OCI-LY7 (cell line): ENCODE measurements at regions not wholly inside any gene's neighbourhood (a gene's known extent, or its start where the extent isn't known, plus 50 kb on each side); places are given as distances from the start of the nearest gene placed in this dataset.
A peak's percentile ranks its signal among the peaks of the same experiment; 100 is the strongest.

Experiments used
- BruUV-seq: library from RNA; stranded (reverse); fragments of 400-500 nt; replicated peaks from 2 replicates; lab custom pipeline; 2021; lab: Mats Ljungman, UMichigan
- CTCF ChIA-PET: fragments of 300-600 bp; sonication (Branson Sonifier 250); formaldehyde crosslinking; loops from one replicate; lab custom pipeline; 2022; ENCODE audit warnings: antibody characterized with exemption; ENCODE audit not compliant: unreplicated experiment; lab: Charles Lee
- POLR2A ChIA-PET: fragments of 300-600 bp; sonication (Branson Sonifier 250); formaldehyde crosslinking; loops from one replicate; lab custom pipeline; 2022; ENCODE audit warnings: antibody characterized with exemption; lab: Charles Lee
- DNase-seq: peaks from one replicate; pipeline ENCODE4 v3.0.0-alpha.2; 2015; ENCODE audit warnings: low spot score
- H2AFZ ChIP-seq: fragments of 200-600 bp; sonication (generic), shearing (Covaris generic); 2 replicates; pipeline ENCODE4 v1.6.1; 2014; ENCODE audit warnings: mild to moderate bottlenecking, antibody characterized with exemption, low read length, moderate library complexity
- H3K27ac ChIP-seq: fragments of 200-600 bp; sonication (generic); 2 replicates; pipeline ENCODE4 v1.5.1; 2014; ENCODE audit warnings: mixed run types, low read depth, mild to moderate bottlenecking, moderate library complexity, low read length, inconsistent platforms; ENCODE audit not compliant: poor library complexity, severe bottlenecking
- H3K36me3 ChIP-seq: fragments of 200-600 bp; sonication (generic); 2 replicates; pipeline ENCODE4 v1.6.1; 2014; ENCODE audit warnings: mild to moderate bottlenecking, antibody characterized with exemption, low read length, moderate library complexity, mixed read lengths; ENCODE audit not compliant: insufficient read depth
- H3K4me1 ChIP-seq: fragments of 200-600 bp; sonication (generic); 2 replicates; pipeline ENCODE4 v1.5.1; 2014; ENCODE audit warnings: mild to moderate bottlenecking, low read length; ENCODE audit not compliant: insufficient read depth, poor library complexity, severe bottlenecking
- H3K4me2 ChIP-seq: fragments of 200-600 bp; sonication (generic); 2 replicates; pipeline ENCODE4 v1.6.1; 2014; ENCODE audit warnings: mild to moderate bottlenecking, low read length
- H3K4me3 ChIP-seq: fragments of 200-600 bp; sonication (generic); 2 replicates; pipeline ENCODE4 v1.5.1; 2014; ENCODE audit warnings: mild to moderate bottlenecking, low read depth, low read length; ENCODE audit not compliant: poor library complexity, severe bottlenecking
- H3K79me2 ChIP-seq: fragments of 200-600 bp; sonication (generic); 2 replicates; pipeline ENCODE4 v1.6.1; 2016; ENCODE audit warnings: low read depth, mild to moderate bottlenecking, low read length, moderate library complexity, mixed read lengths; ENCODE audit not compliant: insufficient read depth
- H3K9me2 ChIP-seq: fragments of 200-600 bp; sonication (generic); 2 replicates; pipeline ENCODE4 v1.6.1; 2016; ENCODE audit warnings: mild to moderate bottlenecking, low read length, mixed read lengths; ENCODE audit not compliant: insufficient read depth
- H3K9me3 ChIP-seq: fragments of 200-600 bp; sonication (generic); 2 replicates; pipeline ENCODE4 v1.6.1; 2014; ENCODE audit warnings: mild to moderate bottlenecking, mixed run types, low read length, mixed read lengths
- H4K20me1 ChIP-seq: fragments of 200-600 bp; sonication (generic); 2 replicates; pipeline ENCODE4 v1.6.1; 2014; ENCODE audit warnings: mild to moderate bottlenecking, antibody characterized with exemption, low read length, moderate library complexity, mixed read lengths; ENCODE audit not compliant: insufficient read depth
- CTCF ChIP-seq: fragments of 200-600 bp; sonication (generic); conservative IDR thresholded peaks from 2 replicates; pipeline ENCODE4 v1.5.1; 2014; ENCODE audit warnings: mild to moderate bottlenecking, antibody characterized with exemption, low read length, moderate library complexity, mixed read lengths
- EZH2phosphoT487 ChIP-seq: fragments of 200-600 bp; sonication (generic); IDR thresholded peaks from 2 replicates; pipeline ENCODE4 v1.6.1; 2018; ENCODE audit warnings: low read depth, borderline replicate concordance, mild to moderate bottlenecking, mixed run types, antibody characterized with exemption, low read length, moderate library complexity, mixed read lengths
- intact Hi-C: fragments of 100-400 bp; cut with micrococcal nuclease; formaldehyde crosslinking; loops from one replicate; pipeline ENCODE4 v1.10.0; 2022; ENCODE audit not compliant: unreplicated experiment

GRCh38 chr16:85369741-85370528 lies 243.2 kb upstream of the GSE1 start:
- H2AFZ ChIP-seq, result no peak overlapping the region
- H3K79me2 ChIP-seq, result no peaks in the 10 kb centered on the region
- CTCF ChIA-PET, result interaction anchor here (0.6 kb wide), 1 partner anchor 371 kb away, joined by 3 read pairs; no protein-coding TSS in a partner anchor
- POLR2A ChIA-PET, result no interaction called here
- H3K36me3 ChIP-seq, result no peaks in the 10 kb centered on the region
- peak; percentile 87 for TF ChIP-seq CTCF
- no peak for TF ChIP-seq EZH2phosphoT487
- DNase-seq, result peak; percentile 48
- BruUV-seq, result no TSS peak
- H3K4me2 ChIP-seq, result no peak overlapping the region
- no peaks in the 10 kb centered on the region for H3K4me1 ChIP-seq
- H3K9me3 ChIP-seq, result no peaks in the 10 kb centered on the region
- H3K4me3 ChIP-seq, result no peak overlapping the region
- H4K20me1 ChIP-seq, result no peaks in the 10 kb centered on the region
- no peaks in the 10 kb centered on the region for H3K9me2 ChIP-seq
- intact Hi-C loops, result no loop called here
- no peak overlapping the region for H3K27ac ChIP-seq

- CTCF ChIA-PET, result interaction anchor here (0.6 kb wide), 1 partner anchor 371 kb away, joined by 3 read pairs; no protein-coding TSS in a partner anchor
- Histone ChIP-seq H3K4me3 (no peak overlapping the region), H3K79me2 (no peaks in the 10 kb centered on the region), H4K20me1 (no peaks in the 10 kb centered on the region), H3K27ac (no peak overlapping the region), H3K4me2 (no peak overlapping the region), H3K9me2 (no peaks in the 10 kb centered on the region), H3K36me3 (no peaks in the 10 kb centered on the region), H3K9me3 (no peaks in the 10 kb centered on the region), H3K4me1 (no peaks in the 10 kb centered on the region), H2AFZ (no peak overlapping the region)
- TF ChIP-seq EZH2phosphoT487 (no peak), CTCF (no peak)
- intact Hi-C loops, result no loop called here
- BruUV-seq, result no TSS peak
- POLR2A ChIA-PET, result no interaction called here
- DNase-seq, result no peak
Measured at GRCh38 chr16:85370543-85370880, 242.6 kb upstream of the GSE1 start.
